PFSK-1 (cell line): ENCODE measurements at regions not wholly inside any gene's neighbourhood (a gene's known extent, or its start where the extent isn't known, plus 50 kb on each side); places are given as distances from the start of the nearest gene placed in this dataset.

Source experiments
- FOXP2 ChIP-seq: optimal IDR thresholded peaks from 2 replicates; pipeline ENCODE3; 2011; ENCODE audit warnings: borderline replicate concordance, control low read depth, inconsistent platforms; ENCODE audit not compliant: insufficient read depth; ENCODE audit errors: extremely low read length, extremely low read depth
- POLR2AphosphoS5 ChIP-seq: IDR thresholded peaks from 2 replicates; pipeline ENCODE4 v1.6.1; 2012; ENCODE audit warnings: low read depth, mild to moderate bottlenecking, control low read depth, low read length, moderate library complexity
- REST ChIP-seq, 2 experiments: IDR thresholded peaks; 2 replicates each; pipeline versions ENCODE4 v1.6.1 to v1.8.0; 2011 to 2012; ENCODE audit warnings: low read depth in 2 of 2, low read length in 2 of 2, control low read depth in 1 of 2, inconsistent platforms in 1 of 2, mild to moderate bottlenecking in 1 of 2, moderate library complexity in 1 of 2; ENCODE audit not compliant: insufficient read depth in 1 of 2
- SIN3A ChIP-seq: IDR thresholded peaks from 2 replicates; pipeline ENCODE4 v1.6.1; 2012; ENCODE audit warnings: mild to moderate bottlenecking, low read length, moderate library complexity, borderline replicate concordance; ENCODE audit not compliant: insufficient read depth
- TAF1 ChIP-seq: IDR thresholded peaks from 2 replicates; pipeline ENCODE4 v1.6.1; 2012; ENCODE audit warnings: low read length, control low read depth, borderline replicate concordance; ENCODE audit not compliant: insufficient read depth

DNA sequence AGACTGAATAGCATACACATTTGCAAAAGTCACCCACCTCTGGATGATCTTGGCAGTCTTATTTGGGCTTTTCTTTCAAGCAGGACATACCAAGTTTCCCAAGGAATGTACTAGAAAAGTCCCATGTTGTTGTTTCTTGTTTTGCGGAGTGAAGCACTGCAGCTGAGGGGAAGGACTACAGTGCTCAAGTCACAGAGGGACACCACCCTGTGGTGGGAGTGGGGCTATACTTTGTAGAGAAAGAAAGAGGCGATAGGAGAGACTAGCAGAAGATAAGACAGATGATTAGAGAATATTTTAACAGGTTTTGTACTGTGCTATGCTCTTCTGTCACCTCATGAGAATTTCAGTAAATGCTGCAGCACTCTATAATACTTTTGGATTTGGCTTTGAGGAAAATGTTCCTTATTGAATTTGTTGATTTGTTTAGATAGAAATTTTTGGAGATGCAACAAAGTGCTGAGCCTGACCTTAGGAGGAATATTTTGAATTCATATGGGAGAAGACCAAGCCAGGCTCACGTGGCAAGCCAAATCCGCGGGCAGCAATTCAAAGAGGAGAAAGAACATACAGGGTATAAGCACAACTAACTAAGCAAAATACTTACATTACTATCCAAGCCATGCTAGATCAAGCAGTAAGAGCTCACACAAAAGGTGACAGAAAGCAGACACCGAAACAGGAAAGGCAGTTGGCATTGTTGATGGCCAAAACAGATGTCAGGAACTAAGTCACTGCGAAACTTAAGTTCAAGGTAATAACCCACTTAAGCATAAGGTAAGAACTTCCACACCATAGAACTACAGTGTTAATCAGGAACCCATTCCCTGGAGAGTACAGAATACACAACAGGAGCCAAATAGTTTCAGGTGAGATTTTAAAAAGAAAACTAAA lies 280.3 kb upstream of the INTU start:
- TF ChIP-seq POLR2AphosphoS5 (no peak), FOXP2 (no peak), SIN3A (no peak), TAF1 (no peak), REST (IDR thresholded peaks at IDR 0.05; ENCODE audit: insufficient read depth in 1 of 2, low read depth in 2 of 2, low read length in 2 of 2) (no peak)

GRCh38 chr4:127355743-127356142 lies 277.0 kb upstream of the INTU start:
- TF ChIP-seq POLR2AphosphoS5 (no peak), REST (IDR thresholded peaks at IDR 0.05; ENCODE audit: insufficient read depth in 1 of 2, low read depth in 2 of 2, low read length in 2 of 2) (no peak), SIN3A (no peak), TAF1 (no peak), FOXP2 (no peak)

- no peak for TF ChIP-seq FOXP2
- TF ChIP-seq SIN3A: no peak
- TF ChIP-seq POLR2AphosphoS5: no peak
- no peak for TF ChIP-seq REST (IDR thresholded peaks at IDR 0.05; ENCODE audit: insufficient read depth in 1 of 2, low read depth in 2 of 2, low read length in 2 of 2)
- TF ChIP-seq TAF1: no peak
Measured at GRCh38 chr4:127357765-127358164, 275.0 kb upstream of the INTU start.

- TF ChIP-seq REST (IDR thresholded peaks at IDR 0.05; ENCODE audit: insufficient read depth in 1 of 2, low read depth in 2 of 2, low read length in 2 of 2): no peak
- no peak for TF ChIP-seq POLR2AphosphoS5
- TF ChIP-seq FOXP2: no peak
- TF ChIP-seq SIN3A: no peak
- no peak for TF ChIP-seq TAF1
Measured at GRCh38 chr4:127362686-127363085, 270.1 kb upstream of the INTU start.

DNA sequence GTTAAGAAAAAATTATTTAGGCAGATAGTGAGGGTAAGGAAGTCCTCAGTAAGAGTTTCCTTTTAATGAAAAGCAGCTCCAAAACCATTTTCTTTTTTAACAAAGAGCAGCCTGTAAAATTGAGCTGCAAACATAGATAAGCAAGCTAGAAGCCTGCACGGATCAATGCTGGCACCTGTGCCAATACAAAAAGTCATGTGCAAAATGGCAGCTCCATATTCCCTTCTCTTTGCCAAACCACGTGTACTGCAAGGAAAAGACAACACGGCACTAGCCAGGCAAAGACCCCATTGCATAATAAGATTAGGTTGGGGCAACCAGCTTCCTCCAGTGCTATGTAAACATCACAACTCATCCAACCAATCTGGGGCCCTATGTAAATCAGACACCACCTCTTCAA lies 268.4 kb upstream of the INTU start:
- TF ChIP-seq REST (IDR thresholded peaks at IDR 0.05; ENCODE audit: insufficient read depth in 1 of 2, low read depth in 2 of 2, low read length in 2 of 2) (no peak), POLR2AphosphoS5 (no peak), TAF1 (no peak), FOXP2 (no peak), SIN3A (no peak)
